ENCODE measurements at regions not wholly inside any gene's neighbourhood (a gene's known extent, or its start where the extent isn't known, plus 50 kb on each side); places are given as distances from the start of the nearest gene placed in this dataset.
"Not testable (repeated sequence)": the region's sequence is repeated elsewhere in the genome, so short reads cannot be mapped to it uniquely, and the experiment has no call there.

DNA sequence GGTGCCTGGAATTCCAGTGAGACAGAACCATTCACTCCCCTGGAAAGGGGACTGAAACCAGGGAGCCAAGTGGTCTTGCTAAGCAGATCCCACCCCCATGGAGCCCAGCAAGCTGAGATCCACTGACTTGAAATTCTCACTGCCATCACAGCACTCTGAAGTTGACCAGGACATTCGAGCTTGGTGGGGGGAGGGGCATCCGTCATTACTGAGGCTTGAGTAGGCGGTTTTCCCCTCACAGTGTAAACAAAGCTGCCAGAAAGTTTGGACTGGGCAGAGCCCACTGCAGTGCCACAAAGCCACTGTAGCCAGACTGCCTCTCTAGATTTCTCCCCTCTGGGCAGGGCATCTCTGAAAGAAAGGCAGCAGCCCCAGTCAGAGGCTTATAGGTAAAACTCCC, 623.9 kb upstream of the CCDC179 start:
- DNase-seq (ENCODE audit: low spot score): not testable (repeated sequence)

DNA sequence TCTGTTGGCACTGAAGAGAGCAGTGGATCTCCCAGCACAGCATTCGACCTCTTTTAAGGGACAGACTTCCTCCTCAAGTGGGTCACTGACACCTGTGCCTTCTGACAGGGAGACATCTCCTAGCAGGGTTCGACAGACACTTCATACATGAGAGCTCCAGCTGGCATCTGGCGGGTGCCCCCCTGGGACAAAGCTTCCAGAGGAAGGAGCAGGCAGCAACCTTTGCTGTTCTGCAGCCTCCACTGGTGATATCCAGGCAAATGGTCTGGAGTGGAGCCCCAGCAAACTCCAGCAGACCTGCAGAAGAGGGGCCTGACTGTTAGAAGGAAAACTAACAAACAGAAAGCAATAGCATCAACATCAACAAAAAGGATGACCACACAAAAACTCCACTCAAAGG, 624.3 kb upstream of the CCDC179 start:
- not testable (repeated sequence) for DNase-seq (ENCODE audit: low spot score)

DNA sequence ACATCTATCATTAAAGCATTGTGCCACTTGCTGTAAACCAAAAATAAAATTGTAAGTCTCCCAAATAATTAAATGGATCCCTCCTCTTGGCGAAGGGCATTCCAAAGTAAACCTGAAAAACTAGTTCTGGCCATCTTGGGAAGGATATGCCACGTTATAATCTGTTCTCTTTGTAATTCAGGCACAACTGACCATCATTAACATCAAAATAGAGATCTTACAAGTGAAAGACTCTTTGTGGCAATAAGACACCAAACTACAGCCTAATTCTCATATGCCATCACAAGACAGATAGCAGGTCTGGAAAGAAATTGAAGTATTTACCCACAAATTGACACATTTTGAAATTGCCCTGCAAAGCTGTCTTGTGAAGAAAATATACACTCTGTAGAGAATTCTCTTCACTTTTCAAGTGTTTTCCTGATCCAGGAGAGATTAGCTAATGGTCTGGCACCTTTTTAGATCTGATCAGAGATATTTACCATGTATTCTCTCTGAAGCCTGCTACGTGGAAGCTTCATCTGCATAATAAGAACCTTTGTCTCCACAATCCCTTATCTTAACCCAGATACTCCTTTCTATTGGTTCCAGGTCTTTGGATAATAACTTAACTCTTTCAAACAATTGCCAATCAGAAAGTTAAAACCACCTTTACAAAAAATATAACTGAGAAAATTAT, 630.4 kb upstream of the CCDC179 start:
- DNase-seq (ENCODE audit: low spot score): no peak

DNA sequence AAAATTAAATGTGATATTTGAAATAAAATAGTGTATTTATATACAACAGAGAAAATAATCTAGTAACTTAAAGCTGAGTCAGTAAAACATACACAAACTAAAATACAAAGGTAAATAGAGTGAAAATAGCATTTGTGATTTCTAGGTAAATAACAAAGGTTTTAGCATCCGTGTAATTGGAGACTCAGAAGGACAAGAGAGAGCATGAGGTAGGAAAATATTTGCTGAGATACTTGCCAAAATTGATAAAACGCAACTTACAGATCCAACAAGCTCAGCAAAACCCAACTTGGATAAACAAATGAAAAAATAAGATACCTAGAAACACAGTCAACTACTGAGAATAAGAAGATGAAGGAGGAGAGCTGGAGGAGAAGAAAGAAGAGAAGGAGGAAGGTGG, 634.7 kb upstream of the CCDC179 start:
- no peak for DNase-seq (ENCODE audit: low spot score)

DNA sequence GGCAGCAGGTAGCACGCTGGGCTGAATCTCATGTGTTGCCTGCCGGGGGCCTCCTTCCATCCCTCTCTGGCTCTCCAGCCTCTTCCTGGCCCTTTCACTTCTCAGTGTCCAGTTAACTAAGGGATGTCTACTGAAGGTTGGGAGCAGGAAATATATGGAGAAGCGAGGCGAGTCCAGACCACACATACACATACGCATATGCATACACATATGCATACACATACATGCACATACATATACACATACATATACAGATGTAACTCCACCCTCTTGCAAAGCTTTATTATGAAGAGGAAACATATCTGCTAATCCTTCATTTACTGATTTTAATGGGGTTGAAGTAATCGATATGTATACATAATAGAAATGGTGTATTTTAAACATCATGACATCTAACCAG, 636.1 kb upstream of the CCDC179 start:
- no peak for DNase-seq (ENCODE audit: low spot score)

DNA sequence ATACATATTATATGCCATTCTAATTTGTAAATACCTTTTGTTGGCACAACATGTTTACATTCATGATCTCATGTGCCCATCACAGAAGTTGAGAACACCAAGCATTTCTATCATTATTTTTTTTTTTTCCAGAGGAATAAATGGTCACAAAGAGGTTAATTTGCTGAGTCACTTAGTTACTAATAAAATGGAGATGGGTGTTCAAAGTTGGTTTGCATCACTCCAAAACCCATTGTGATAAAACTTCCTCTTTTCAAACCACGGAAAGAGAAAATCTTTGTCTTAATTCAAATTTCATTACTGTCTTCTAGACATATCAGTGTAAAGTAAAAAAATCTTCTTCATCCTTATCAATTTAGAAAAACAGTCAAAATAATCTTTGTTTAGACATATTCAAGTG, 636.8 kb upstream of the CCDC179 start:
- DNase-seq (ENCODE audit: low spot score): no peak

DNA sequence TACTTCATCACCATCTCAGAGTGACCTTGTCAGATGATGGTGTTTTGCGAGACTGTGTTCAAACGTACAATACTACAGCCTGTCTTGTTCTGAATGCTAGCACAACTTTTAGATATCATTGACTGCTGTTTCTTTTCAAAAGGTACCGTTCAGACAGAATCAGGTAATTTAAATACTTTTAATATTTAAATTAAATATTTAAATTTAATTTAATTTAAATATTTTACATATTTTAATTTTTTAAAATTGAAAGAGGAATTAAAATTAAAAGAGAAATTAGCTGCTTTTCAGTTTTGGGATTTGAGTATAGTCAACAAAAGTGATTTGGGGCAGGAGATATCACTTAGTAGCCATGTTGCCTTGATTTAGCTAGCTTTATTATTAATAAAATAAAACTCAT, 642.1 kb upstream of the CCDC179 start:
- DNase-seq (ENCODE audit: low spot score): no peak

DNA sequence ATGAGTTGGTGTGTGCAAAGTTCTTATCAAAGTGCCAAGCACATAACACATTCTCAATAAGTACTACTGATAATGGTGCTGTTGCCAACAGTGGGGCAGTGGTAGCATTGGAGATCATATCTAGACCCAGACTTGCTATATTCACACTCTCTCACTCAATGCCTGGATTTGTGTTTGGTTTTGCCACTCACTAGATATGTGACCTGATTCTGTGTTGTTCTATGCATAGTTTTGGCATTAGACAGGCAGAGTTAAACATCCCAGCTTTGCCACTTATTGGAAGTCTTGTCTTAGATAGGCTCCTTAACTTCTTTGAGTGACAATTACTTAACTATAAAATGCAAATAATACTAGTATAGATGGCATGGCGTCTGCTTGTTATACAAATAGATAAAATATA, 642.6 kb upstream of the CCDC179 start:
- no peak for DNase-seq (ENCODE audit: low spot score)

DNA sequence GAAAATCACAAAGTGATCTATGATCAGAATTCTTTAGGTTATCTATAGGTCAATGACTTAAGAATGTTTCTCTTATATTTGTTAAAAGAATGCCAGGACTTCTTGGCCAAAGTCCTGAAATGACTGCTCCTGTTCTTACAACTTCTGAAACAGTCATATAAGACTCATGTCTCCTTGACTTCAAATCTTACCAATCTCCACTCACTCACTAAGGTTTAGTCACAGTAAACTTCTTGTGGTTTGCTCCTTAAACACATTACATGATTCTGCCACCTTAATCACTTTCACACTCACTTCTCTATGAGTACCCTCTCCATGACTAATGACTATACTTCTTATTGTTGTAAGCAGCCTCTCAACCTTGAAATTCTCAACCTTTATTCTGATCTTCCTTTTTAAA, 648.7 kb upstream of the CCDC179 start:
- no peak for DNase-seq (ENCODE audit: low spot score)

DNA sequence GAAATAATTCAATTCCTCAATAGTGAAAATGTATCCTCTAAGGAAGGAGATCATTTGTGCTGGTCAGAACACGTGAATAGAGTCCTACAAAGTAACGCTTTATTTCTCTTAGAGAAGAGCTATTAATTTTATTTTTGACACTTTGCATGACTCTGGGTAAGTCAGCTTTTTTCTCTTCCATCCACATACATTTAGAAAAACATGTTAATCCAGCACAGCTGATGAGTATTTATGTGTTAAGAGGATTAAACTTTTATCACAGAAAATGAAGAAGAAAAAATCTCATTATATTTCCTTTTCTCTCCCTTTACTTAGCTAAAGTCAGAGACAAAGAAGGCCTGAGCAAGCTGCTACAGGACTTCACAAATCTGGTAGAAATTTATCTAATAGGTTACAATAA, 649.5 kb upstream of the CCDC179 start:
- DNase-seq (ENCODE audit: low spot score): no peak

DNA sequence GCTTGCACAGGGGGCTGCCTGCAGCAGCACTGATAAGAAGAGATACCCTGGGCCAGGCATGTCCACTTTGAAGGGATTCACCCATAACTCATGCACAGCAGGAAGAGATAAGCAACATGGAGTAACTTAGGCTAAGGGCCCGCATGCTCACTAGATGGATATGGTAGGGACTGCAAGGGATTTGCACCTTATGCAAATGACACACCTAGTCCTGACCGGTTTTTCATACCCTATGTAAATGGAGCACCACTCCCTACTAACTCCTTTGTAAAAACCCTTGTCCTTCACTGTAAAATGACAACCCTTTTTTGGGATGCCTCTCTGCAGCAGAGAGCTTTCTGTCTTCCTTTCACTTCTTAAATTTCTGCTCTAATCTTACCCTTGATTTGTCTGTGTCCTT, 658.9 kb upstream of the CCDC179 start:
- no peak for DNase-seq (ENCODE audit: low spot score)

DNA sequence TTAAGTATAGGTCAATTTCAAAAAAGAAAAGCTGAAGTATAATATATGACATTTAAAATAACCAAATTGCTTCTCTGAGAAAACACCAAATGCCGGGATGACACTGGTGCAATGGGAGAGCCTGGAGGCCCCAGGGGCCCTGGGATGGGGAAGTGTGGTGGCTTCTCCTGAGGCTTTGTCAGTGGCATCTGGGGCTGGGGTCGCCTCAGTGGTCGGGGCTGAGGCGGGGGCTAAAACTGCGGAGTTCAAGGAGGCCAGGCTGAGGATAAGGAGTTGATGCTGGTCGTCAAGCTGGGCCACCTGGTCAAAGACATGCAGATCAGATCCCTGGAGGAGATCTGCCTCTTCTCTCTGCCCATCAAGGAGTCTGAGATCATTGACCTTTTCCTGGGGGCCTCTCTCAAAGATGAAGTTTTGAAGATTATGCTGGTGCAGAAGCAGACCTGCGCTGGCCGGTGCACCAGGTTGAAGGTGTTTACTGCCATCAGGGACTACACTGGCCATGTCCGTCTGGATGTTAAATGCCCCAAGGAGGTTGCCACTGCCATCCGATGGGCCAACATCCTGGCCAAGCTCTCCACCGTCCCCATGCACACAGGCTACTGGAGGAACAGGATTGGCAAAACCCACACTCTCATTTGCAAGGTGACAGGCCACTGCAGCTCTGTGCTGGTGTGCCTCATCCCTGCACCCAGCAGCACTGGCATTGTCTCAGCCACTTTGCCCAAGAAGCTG, 660.1 kb upstream of the CCDC179 start:
- no peak for DNase-seq (ENCODE audit: low spot score)

DNA sequence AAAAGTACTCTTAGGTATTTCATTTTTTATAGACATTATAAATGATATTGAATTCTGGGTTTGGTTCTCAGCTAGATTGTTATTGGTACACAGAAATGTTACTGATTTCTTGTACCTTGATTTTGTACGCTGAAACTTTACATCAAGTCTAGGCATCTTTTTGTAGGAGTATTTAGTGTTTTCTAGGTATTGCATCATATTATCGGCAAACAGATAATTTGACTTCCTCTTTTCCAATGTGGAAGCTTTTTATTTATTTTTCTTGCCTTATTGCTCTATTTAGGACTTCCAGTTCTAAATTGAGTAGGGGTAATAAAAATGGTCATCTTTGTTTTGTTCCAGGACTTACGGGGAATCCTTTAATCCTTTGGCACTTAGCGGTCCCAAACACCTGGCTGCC, 676.6 kb upstream of the CCDC179 start:
- DNase-seq (ENCODE audit: low spot score): no peak

DNA sequence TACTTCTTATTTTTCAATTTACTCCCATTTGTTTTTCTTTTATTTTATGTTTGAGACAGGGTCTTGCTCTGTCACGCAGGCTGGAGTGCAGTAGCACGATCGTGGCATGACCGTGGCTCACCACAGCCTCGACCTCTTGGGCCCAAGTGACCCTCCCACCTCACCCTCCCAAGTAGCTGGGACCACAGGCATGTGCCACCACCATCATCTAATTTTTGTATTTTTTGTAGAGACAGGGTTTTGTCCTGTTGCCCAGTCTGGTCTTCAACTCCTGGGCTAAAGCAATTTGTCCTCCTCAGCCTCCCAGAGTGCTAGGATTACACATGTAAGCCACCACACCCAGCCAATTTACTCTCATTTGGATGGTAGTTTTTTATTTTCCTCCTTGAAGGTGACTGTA, 679.3 kb upstream of the CCDC179 start:
- DNase-seq (ENCODE audit: low spot score): no peak

DNA sequence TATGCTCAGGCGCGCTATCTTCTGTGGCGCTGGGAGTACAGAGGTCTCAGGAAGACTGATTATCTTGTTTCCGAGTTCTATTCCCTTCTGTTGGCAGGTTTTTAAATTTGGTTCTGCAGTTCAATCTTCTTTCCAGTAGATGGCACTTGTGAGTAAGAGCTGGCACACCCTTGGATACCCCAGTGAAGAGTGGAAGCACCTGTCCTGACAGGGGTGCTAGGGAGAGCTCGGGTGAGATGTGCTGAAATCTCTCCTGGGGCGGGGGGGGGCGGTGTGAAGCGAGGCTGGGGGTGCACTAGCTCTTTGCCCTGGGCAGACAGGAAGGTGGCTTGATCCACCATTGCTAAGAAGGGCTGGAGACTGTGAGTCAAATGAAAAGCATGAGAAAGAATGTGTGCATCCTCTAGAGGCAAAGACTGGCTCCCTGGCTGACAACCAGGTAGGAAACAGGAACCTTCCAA, 679.9 kb upstream of the CCDC179 start:
- DNase-seq (ENCODE audit: low spot score): peak; percentile 35

DNA sequence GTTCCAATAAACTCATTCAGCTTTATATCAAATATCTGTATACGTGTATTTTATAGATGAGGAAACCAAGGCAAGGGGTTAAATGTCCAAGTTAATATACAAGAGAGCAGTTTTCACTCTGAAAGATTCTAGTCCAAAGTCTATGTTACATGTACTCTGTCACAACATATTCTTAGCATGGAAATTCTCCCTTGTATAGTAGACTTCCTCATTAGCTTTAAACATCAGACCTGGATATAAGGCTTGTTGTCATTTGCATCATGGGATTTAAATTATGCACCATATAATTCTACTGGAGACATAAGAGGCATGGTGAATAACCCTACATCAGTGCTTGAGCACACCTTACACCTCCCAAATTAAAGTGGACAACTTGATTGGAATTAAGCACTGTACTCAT, 681.9 kb upstream of the CCDC179 start:
- no peak for DNase-seq (ENCODE audit: low spot score)

DNA sequence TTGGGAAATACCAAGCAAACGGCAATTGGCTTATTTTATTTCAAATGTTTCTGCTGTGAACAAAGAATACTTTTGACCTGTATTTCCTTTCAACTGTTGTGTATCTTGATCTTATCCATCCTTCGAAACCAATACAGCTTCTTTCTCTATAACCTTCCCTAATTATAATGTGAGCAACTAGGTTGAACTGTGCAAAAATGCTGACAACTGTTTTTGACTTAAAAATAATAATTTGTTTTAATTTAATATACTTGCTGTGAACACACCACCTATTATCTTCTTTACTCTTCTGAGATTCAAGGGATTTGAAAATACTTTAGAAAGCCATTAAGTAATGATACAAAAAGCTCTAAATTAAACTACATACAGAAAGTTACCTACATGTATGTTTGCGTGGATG, 682.5 kb upstream of the CCDC179 start:
- no peak for DNase-seq (ENCODE audit: low spot score)

DNA sequence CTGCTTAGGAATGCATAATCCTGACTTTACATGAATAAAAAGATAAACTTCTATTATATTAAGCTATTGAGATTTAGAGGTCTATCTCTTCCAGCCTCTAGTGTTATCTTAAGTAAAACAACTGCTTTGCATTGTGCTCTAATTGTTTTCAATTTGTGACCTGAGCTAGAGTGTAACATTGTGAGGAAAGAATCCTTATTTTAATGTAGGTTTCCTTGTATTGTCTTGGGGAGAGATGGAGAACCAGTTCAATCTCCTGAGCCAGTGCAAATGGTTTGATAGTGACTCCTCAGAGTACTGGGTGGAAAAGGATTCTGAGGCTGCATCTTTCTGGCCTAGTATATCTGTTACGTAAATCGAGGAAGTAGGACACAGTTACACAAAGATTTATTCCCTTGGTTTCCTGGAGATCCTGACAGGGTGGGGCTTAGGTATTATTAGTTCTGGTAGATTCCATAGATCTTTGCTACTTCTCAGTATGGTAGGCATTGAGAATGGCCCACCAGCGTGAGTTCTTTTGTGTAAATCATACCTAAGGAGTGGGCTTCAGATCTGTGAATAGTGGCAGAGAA, 683.5 kb upstream of the CCDC179 start:
- no peak for DNase-seq (ENCODE audit: low spot score)

DNA sequence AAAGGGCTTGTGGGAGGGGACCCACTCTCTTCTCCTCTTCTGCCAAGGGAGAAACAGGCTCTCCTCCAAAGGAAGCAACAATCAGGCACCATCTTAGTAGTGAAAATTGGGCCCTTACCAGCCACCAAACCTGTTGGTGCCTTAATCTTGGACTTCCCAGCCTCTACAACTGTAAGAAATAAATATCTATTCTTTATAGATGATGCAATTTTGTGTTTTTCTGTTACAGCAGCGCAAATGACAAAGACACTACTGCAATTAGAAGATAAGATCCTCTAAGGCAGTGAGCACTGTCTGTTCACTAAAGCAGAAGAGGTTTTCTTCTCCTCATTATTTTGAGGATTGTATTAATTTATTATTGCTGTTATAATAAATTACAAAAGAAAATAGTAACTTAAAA, 691.4 kb upstream of the CCDC179 start:
- no peak for DNase-seq (ENCODE audit: low spot score)

DNA sequence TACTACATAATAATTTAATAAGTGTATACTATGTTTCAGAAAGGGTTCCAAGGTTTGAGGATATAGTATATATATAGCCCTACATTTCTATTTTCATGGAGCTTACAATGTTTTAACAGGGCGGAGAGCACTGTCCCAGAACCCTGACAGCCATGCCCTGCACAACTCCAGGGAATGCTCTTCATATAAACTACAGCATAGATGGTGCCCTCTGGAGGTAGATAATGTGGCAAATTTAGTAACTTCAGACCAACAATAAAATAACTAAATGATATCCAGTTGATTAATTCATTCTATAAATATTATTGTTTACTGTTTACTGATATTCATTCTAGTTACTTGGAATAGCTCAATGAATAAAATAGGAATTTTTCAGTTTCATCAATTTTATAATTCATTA, 693.7 kb upstream of the CCDC179 start:
- DNase-seq (ENCODE audit: low spot score): no peak

DNA sequence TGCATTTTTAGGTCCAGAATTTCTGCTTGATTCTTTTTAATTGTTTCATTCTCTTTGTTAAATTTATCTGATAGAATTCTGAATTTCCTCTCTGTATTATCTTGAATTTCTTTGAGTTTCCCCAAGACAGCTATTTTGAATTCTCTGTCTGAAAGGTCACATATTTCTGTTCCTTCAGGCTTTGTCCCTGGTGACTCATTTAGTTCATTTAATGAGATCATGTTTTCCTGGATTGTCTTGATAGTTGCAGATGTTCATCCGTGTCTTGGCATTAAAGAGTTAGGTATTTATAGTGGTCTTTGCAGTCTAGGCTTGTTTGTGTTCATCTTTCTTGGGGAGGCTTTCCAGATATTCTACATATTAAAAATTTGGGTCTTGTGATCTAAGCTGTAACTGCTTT, 694.8 kb upstream of the CCDC179 start:
- DNase-seq (ENCODE audit: low spot score): no peak

DNA sequence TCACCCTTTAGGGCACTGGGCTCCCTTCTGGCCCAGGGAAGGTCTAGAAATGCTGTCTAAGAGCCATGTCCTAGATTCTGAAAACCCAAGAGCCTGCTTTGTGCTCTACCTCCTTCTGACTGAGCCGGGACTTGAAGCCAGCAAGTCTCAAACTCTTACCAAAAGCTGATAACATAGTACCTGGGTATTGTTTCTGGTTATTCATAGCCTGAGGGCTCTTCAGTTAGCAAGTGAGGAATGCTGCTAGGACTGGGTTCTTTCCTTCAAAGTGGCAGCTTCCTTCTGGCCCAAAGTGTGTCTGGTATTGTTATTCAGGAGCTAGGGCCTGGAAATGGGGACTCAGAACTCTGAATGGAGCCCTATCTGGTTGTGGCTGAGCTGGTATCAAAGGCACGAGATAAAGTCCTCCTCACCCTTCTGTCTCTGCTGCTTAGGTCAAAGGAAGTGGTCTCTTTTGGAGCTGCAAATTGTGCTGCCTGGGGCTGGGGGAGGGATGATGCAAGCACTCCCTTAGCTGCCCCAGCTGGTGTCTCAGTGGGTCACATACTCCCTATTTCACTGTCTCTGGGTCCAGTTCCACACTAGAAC, 696.0 kb upstream of the CCDC179 start:
- no peak for DNase-seq (ENCODE audit: low spot score)

DNA sequence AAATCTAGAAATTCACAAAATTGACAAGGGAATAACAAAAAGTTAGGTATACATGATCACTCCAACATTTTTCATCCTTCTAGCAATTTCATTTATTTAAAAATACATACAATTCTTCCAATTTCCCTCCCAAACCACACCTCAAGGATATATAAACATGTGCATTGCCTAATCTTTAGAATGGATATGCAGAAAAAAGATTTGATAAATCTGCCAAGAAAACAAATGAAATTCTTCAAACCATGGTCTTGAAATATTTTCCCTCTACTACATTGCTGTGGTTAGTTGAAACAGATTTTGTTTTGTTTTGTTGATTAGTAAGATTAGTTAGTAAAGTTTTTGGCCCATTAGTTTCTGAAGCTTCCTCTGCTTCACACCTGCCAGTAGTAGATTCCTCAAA, 703.3 kb upstream of the CCDC179 start:
- no peak for DNase-seq (ENCODE audit: low spot score)
